HG02759 (cell line): ENCODE measurements at regions not wholly inside any gene's neighbourhood (a gene's known extent, or its start where the extent isn't known, plus 50 kb on each side); places are given as distances from the start of the nearest gene placed in this dataset.
"Not testable (repeated sequence)": the region's sequence is repeated elsewhere in the genome, so short reads cannot be mapped to it uniquely, and the experiment has no call there.

Experiments used
- ATAC-seq: cut with Tn5 transposase; IDR thresholded peaks from one replicate; pipeline ENCODE4 v1.9.1; 2021; ENCODE audit warnings: mild to moderate bottlenecking, moderate library complexity; ENCODE audit not compliant: unreplicated experiment

- ATAC-seq, result no peak
Measured at GRCh38 chr20:7744411-7744810, 195.8 kb downstream of the HAO1 start.

- no peak for ATAC-seq
Measured at GRCh38 chr20:7748624-7749023, 191.6 kb downstream of the HAO1 start.

- no peak for ATAC-seq
Measured at GRCh38 chr20:7754102-7754501, 186.2 kb downstream of the HAO1 start.

- no peak for ATAC-seq
Measured at GRCh38 chr20:7758406-7758805, 181.9 kb downstream of the HAO1 start.

DNA sequence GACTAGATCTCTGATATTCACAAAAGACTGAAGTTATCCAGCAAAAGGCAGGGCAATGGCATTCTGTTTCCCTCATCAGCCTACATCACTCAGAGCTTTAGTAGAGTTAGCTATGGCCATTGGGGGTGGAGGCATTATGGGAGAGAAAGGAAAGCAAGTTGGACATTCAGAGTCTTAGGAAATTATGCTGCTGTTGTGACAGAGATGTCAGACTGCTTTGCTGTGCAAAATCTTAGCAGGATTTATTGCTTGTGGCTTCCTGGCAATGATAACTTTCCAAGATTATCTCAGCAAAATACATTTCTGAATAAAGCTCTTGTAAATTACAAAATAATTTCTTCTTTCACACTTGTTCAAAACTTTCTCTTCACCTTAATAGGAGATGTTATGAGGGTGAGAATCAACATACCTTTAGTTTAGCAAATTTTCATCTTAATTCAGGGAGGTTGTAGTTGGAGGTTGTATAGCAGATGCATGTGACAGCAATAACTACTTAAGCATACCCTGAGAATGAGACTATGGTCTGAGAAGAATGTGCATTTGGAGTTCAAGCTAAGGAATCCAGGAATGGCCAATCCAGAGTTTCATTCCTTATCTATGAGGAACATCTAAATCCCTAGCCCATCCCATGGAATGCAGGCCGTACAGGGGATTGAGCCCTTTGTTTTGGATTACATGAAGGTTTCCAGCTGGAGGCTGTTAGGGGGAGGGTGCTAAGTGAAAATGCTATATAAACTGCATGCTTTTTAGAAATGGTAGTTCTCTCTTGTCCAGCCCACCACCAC is 179.8 kb downstream of the HAO1 start:
- ATAC-seq, result no peak

- peak; percentile 100 for ATAC-seq
Measured at GRCh38 chr20:7765221-7765620, 175.0 kb downstream of the HAO1 start.

DNA sequence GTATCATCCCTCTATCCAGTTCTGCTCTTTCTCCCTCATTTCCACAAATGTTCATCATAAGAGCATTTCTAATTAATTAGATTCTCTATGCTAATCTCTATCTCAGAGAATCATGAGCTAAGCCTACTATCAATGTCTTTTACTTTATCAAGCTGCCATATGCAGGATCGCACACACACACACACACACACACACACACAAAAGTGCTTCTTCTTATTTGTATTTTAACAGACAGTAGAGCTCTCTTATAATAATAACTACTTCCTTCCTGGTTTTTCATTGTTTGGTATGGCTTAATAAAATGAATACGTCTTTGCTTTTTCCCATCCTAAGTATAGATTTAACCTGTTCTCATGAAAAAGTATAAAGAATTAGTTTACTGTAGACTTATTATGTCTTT is 170.2 kb downstream of the HAO1 start:
- ATAC-seq, result no peak

GRCh38 chr20:7770578-7770977 is 169.7 kb downstream of the HAO1 start:
- ATAC-seq, result peak; percentile 100

GRCh38 chr20:7772371-7772770 is 167.9 kb downstream of the HAO1 start:
- ATAC-seq, result no peak

DNA sequence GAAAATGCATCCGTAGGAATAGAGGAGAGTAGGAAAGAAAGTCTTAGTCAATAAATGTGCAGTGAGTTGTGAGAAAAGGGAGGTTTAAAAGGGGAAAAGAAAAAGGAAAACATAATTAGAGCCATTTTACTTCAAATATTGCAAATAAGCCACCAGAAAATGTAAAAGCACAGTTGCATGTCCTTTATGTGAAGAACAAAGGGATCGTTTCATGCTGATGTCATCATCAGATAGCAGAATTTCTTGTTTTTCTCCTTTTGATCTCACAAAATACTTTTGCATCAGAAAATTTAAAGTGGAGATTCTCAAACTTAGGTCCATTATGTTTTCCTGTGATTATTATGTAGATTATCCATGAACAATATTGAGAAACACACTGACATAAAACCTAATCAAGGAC is 166.7 kb downstream of the HAO1 start:
- no peak for ATAC-seq

GRCh38 chr20:7775072-7775471 is 165.2 kb downstream of the HAO1 start:
- ATAC-seq, result no peak

DNA sequence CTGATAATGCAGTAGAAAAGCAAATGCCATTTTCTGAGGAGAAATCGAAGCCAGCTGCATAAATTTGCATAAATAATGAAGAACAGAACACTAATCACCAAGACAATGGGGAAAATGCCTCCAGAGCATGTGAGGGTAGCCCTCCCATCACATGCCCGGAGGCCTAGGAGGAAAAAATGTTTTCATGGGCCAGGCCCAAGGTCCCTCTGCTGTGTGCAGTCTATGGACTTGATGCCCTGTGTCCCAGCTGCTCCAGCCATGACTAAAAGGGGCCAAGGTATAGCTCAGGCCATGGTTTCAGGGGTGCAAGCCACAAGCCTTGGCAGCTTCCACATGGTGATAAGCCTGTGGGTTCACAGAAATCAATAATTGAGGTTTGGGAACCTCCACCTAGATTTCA is 164.1 kb downstream of the HAO1 start:
- no peak for ATAC-seq

GRCh38 chr20:7790189-7790588 is 150.1 kb downstream of the HAO1 start:
- ATAC-seq, result no peak

DNA sequence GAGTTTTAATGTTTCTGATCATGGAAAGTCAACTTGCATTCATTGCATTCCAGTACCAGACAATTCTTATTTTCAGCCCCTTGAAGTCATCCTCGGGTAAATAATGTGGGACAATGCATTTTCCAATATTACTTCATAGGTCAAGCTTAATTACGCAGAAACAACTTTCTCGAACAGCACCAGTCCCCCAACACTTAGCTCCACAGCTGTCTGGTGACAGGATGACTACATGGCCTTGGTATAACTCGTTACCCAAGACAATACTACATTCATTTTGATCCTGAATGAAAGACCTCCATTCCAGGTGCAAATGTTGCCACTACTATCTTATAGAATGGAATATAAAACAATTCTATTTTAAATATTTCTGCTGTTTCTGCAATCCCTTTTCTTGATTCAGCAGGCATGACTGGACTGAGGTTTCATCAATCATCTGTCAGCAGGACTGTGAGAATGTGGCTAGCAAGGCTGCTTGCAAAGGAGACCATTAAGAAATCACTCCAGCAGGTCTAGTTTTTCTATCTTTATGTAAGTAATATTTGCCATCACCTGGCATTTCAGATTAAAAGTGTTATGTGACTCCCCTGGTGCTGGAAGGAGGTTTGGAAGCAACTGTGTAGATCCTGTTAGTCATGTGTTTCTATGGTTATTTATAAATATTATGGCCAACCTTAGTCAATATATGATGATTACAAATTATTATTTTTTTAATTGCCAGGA is 147.9 kb downstream of the HAO1 start:
- ATAC-seq, result no peak

DNA sequence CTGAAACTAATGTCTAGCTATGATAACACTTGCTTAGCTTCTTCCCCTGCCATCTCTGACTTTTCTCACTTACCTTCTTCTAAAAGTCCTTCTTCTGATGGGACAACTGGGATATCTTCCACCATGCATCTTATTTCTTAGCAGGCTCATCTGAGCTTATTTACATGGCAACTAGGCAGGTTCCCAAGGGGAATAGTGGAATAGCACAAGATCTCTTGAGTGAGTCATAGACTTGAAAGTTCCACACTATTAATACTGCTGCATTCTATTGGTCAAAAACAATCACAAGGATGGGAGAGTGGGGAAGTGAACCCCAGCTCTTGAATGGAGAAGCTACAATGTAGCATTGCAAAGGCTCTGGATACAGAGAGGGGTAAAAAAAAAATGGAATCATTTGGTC is 142.1 kb downstream of the HAO1 start:
- ATAC-seq, result no peak

- no peak for ATAC-seq
Measured at GRCh38 chr20:7799862-7800261, 140.4 kb downstream of the HAO1 start.

DNA sequence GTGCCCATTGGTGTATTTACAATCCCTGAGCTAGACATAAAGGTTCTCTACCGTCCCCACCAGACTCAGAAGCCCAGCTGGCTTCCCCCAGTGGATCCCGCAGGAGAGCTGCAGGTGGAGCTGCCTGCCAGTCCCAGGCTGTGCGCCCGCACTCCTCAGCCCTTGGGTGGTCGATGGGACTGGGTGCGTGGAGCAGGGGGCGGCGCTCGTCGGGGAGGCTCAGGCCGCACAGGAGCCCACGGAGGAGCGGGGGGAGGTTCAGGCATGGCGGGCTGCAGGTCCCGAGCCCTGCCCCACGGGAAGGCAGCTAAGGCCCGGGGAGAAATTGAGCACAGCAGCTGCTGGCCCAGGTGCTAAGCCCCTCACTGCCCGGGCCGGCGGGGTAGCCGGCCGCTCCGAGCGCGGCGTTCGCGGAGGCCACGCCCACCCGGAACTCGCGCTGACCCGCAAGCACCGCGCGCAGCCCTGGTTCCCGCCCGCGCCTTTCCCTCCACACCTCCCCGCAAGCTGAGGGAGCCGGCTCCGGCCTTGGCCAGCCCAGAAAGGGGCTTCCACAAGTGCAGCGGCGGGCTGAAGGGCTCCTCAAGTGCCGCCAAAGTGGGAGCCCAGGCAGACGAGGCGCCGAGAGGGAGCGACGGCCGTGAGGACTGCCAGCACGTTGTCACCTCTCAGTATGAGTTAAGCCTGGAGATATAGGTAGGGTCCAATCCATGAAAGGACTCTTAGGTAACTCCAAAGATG is 136.7 kb downstream of the HAO1 start:
- ATAC-seq, result not testable (repeated sequence)

DNA sequence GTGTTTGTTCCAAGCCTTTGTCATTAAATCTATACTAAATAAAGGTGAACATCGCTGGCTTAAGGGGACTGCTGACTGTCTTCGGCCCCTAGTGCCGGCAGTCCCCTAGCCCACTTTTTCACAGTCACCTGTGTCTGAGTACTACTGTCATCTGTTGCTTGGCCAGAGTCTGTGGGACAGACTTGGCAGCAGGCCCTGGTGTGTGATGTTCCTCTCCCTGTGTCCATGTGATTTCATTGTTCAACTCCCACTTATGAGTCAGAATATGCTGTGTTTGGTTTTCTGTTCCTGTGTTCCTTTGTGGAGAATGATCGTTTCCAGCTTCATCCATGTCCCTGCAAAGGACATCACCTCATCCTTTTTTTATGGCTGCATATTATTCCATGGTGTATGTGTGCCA is 133.4 kb downstream of the HAO1 start:
- ATAC-seq, result no peak

- ATAC-seq, result no peak
Measured at GRCh38 chr20:7817286-7817685, 123.0 kb downstream of the HAO1 start.

- ATAC-seq, result no peak
Measured at GRCh38 chr20:7818477-7818876, 121.8 kb downstream of the HAO1 start.

- ATAC-seq, result no peak
Measured at GRCh38 chr20:7820897-7821296, 119.4 kb downstream of the HAO1 start.

- no peak for ATAC-seq
Measured at GRCh38 chr20:7822772-7823171, 117.5 kb downstream of the HAO1 start.
